Pons (tissue), 1 donor: ENCODE measurements at regions not wholly inside any gene's neighbourhood (a gene's known extent, or its start where the extent isn't known, plus 50 kb on each side); places are given as distances from the start of the nearest gene placed in this dataset.

Source experiments
- DNase-seq: peaks from one replicate; pipeline ENCODE4 v3.0.0-alpha.2; 2016; ENCODE audit warnings: low spot score

DNA sequence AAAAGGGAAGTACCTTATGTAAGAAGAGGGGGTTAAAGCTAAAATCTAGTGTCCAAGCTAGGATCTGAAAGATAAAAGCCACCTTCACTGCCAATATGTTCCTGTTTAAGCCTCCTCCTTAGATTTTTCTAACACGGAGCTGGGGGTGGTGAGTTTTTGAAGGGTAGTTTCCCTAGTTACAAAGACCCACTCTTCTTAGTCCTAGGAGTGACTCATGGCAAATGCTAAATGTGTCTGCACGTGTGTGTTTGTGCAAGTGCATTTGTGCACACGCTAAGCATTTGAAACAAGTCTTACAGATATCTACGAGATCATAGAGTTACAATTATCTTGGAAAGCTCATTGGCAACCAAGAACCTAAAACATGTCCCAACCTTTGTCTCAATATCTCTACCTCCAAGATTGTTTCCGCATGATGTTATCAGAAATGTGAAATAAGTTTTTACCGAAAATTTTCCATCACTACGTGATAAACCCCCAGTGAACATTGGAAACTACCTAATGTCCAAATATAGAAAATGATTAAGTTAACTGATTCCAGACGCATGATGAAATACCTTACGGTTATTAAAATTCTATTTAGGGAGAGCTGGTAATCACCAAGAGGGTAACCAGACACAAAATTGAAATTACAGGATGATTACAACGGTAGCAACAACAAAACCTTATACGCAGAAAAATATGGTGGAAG lies 78.0 kb upstream of the HRH2 start:
- DNase-seq: no peak

DNA sequence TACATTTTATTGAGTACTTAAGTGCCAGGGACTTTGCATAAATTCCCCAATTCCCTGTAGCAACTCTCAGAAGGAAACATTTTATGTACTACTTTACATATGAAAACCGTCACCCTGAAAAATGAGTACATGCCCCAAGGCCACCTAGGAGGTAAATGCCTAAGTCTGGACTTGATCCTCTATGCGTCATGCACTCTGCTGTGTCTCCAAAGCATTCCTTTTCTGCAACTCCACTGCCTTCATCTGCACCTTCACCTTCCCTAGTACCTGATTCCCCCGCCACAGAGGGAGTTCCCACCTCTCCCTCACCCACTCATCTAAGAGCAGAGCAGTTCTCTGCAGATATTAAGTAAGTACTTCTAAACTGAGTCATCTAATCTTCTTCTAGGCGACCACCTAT lies 75.2 kb upstream of the HRH2 start:
- no peak for DNase-seq

DNA sequence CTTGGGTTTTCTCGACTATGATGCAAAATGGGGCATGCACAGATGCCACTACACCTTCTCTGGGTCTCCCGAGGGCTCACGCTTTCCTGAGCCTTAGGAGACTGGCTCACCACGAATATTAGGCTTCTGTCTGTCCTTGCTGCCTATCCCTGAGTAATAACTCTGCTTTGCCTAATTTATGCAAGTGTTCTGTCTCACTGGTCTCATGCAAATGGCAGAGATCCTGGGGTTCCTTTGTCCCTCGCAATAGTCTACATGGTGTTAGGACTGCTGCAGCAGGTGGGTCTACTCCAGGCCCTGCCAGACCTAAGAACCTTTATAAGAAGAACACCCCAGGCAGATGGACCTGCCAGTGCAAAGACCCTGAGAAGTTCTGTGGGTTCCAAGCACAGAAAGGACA lies 72.3 kb upstream of the HRH2 start:
- no peak for DNase-seq

DNA sequence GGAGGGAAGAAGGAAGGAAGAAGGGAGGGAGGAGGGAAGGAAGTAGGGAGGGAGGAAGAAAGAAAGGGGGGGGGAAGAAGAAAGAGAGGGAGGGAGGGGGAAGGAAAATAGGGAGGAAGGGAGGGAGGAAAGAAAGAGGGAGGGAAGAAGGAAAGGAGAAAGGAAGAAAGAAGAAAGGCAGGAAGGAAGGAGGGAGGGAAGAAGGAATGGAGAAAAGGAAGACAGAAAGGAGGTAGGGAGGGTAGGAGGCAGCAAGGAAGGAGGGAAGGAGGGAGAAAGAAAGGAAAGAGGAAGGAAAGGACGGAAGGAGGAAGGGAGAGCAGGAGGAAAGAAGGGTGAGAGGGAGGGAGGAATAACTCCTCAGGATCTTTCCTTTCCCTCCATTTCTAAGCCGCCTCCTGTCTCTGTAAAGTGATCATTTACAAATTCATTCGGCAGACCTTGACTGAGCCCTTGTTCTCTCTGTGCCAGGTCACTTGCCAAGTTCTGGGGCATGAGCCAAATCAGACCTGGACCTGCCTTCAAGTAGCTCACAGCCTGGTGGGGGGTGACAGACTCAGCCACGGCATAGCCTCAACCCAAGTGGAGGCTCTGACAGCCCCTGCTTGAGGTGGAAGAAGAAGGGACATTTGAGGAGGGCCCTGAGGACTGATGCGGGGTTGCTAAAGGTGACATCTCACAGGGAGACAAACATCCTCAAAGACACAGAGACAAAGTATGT lies 69.0 kb upstream of the HRH2 start:
- DNase-seq: peak; percentile 5

DNA sequence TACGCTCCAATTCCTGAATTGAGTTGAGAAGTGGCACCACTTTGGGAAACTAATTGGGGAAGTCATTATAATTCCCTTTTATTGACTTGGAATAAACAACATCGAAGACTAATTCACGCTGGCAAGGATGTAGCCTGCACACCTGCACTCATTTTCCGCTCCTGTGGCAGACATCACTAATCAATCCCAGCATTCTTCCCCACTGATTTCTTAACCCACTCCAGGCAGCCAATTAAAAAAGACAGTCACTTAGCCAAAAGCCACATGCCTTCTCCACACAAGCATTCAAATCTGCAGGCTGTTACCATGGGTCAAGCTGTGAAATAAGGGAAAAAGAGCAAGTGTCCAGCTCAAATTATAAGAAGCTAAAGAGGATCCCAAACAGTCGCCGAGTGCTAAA lies 68.2 kb upstream of the HRH2 start:
- DNase-seq: no peak

DNA sequence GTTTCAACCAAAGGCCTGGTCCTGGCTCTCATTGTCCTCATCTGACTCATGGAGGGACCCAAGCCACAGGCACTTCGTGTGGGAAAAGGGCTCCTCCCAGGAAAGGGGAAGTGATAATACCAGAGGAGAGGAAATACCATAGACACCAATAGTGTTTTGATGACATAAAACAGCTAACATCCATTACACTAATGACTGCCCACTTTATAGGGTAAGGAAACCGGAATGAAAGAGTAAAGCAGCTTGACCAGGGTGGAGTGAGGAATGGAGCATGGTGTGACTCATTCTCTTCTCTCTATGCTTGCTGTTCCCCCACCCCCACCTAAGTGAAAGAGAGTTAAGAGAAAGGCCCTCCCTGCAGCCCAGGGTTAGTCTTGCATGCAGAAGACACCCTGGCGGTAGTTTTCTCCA lies 67.4 kb upstream of the HRH2 start:
- no peak for DNase-seq

DNA sequence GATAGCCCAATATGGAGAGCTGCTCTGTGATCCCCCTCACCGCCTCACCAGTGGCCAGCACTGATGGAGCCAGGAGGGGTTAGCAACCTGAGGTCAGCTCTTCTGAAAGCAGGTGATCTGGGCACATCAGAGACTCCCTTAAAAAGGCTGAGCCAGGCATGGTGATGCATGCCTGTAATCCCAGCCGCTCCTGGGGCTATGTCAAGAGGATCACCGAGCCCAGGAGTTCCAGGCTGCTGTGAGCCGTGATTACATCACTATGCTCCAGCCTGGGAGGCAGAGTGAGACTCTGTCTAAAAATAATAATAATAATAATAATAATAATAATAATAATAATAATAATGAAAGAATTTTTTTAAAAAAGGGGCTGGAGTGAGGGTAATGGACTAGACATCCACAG lies 66.6 kb upstream of the HRH2 start:
- no peak for DNase-seq

DNA sequence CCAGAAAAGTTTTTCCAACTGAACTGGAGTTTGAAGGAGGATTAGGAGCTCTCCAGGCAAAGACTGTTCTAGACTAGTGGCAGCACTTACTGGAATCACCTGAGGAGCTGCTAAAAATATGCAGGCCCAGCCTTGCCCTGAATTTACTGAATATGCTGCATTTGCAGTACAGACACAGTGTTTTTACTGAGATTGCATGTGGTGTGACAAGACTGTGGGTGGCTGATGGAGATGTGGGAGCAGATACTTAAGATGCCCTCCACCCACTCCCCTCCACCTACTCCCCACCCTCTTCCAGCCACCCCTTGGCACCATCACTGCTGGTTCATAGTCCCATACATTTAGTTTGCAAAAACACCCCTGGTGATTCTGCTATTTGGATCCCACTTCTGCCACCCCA lies 64.1 kb upstream of the HRH2 start:
- no peak for DNase-seq

DNA sequence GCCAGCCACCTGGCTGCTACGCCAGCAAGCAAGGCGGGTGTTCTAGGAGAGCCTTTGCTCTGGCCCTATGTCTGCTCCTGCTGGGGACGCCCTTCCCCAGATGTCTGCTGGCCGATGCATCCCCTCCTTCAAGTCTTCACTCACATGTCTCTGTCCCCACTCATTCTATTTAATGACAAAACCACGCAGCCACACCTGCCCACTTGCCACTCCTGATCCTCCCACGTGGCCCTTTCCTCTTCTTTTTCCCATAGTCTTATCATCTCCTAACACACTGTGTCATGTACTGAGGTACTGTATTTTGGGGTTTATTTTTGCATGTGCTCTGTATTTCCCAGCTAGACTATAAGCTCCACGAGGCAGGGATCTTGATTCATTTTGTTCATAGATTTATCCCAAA lies 62.0 kb upstream of the HRH2 start:
- DNase-seq: no peak

DNA sequence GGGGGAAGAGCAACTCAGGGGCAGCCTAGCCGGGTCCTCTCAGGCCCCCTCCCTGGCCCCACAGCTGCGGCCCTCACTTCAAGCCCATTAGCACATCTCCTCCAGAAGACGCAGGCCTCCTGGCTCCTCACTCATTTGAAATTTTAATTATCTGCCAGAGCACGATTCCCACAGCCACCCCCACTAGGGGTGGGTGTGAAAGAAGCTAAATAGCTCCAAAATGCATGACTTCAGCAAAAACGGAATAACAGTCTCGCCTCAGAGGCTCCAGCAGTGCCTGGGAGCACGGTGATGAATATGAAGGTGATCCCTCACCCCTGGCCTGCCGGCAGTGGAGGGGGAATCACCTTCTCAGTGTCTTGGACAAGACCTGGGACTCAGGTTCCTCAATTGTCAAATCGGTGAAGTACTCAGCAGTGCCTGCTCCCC lies 61.1 kb upstream of the HRH2 start:
- DNase-seq: no peak

DNA sequence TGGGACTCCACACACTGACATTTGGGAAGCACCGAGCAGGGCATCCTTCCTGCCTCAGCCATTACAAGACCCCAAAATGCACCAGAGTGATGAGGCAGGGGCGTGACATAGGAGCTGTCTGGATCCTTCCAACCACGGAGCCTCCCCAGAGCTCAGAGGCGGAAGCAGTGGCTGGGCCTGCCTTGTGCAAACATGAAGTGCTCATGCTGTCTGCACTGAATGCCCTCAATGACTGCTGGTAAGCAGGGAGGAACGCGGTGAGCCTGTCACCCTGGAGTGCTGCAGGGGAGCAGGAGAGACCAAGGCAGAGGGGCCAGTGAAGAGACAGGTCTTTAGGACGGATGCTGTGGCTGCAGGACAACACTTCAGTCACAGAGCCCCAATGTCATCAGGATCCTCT lies 60.2 kb upstream of the HRH2 start:
- DNase-seq: no peak

DNA sequence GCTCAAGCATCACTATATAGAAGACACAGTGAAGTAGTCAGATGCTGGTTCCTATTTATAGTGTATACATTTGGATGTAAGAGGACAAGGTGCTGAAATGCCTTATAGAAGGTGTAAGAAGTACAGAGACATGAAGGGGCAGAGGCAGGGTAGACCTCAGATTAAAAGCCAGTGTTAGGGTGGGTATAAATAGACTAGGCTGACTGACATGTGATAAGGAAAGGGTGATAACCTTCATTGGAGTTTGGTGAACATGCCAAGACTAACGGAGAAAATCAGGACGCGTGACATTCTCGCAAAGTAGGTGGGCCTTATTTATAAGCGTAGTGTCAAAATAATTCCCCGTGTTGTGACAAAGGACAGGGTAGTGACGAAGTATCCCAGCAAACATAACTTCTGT lies 59.1 kb upstream of the HRH2 start:
- no peak for DNase-seq

DNA sequence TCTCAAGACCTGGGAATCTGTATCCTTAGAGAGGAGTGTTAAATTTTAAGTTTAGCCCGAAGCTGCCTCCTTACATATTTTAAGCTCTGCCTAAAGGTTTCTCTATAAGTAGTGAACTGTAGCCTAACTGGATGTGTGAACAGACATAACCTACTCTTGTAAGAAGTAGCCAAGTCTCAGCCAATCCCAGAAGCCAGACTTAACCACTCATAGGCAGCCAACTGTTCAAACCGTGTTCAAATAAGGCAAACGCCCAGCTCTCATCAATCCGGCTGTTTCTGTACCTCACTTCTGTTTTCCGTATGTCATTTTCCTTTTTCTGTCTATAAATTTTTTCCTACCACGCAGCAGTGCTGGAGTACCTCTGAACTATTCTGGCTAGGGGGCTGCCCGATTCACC lies 58.7 kb upstream of the HRH2 start:
- no peak for DNase-seq

DNA sequence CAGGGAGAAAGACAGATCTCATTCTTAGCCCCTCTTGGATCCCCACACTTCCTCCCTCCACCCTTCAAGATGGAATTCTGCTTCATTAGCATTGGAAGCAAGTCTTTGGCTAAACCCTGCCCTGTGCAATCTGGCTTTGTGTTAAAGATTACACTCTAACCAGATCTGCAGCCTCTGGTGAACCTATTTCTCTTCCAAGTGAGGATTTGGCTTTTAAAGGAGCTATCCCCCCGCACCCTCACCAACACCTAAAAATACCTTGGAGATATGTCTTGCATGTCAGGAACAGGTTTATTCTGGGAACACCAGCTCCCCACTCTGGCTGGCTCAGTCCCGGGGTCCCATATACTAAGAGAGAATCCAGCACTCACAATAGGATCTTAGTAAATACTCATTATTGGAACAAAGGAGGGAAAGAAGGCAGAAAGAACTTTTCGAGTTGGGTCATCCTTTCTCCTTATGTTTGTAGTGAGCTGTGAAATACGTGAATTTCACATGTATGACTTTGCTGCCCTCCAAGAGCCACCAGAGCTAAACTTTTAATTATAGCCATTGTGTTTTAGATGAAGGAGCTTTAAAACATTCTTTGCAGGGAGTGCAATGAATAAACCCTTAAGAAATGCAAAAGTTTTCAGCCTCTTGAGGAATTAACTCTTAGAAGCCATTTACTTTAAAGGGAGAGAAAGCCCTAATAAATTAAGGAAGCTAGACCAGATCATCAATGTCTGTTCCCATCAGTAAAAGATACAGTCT lies 53.7 kb upstream of the HRH2 start:
- DNase-seq: no peak

DNA sequence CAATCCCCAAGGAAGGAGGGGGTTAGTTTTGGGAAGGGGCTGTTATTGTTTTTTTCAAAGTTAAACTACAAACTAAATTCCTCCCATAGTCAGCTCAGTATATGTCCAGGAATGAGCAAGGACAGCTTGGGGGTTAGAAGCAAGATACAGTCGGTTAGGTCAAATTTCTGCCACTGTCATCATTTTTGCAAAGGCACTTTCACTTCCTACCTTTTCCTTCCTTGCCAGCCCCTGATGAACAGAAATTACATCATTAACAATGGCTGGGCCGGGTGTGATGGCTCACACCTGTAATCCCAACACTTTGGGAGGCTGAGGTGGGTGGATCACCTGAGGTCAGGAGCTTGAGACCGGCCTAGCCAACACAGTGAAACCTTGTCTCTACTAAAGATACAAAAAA lies 51.5 kb upstream of the HRH2 start:
- no peak for DNase-seq
